H1 (cell line): ENCODE measurements at regions not wholly inside any gene's neighbourhood (a gene's known extent, or its start where the extent isn't known, plus 50 kb on each side); places are given as distances from the start of the nearest gene placed in this dataset.

Experiments used
- CTCF ChIA-PET: fragments of 300-600 bp; sonication (Branson Sonifier 250); formaldehyde crosslinking; loops from one replicate; lab custom pipeline; 2021; ENCODE audit not compliant: partially characterized antibody; lab: Charles Lee
- POLR2A ChIA-PET: fragments of 300-600 bp; sonication (Branson Sonifier 250); formaldehyde crosslinking; loops from one replicate; lab custom pipeline; 2021; ENCODE audit warnings: inconsistent platforms; ENCODE audit not compliant: partially characterized antibody; lab: Charles Lee
- DNase-seq, 2 experiments: peaks; one replicate each; pipeline versions ENCODE4 v3.0.0 to v3.0.0-alpha.2; 2010 to 2022; ENCODE audit warnings: low spot score in 2 of 2, low read depth in 1 of 2, mixed read lengths in 1 of 2
- FAIRE-seq: peaks from 2 replicates; lab custom pipeline; 2011; peaks lifted over from hg19 to GRCh38; lab: Jason Lieb, UNC
- H2AFZ ChIP-seq: 2 replicates; pipeline ENCODE4 v1.8.1; 2012; ENCODE audit warnings: low read length, inconsistent platforms
- H2AK5ac ChIP-seq: 2 replicates; pipeline ENCODE4 v1.6.1; 2013; ENCODE audit warnings: low read depth, low read length
- H2BK120ac ChIP-seq: replicated peaks from 2 replicates; pipeline ENCODE3; 2013; ENCODE audit warnings: low read depth, low read length, inconsistent platforms
- H2BK12ac ChIP-seq: 2 replicates; pipeline ENCODE4 v1.6.1; 2013; ENCODE audit warnings: low read depth, low read length
- H2BK15ac ChIP-seq: 2 replicates; pipeline ENCODE4 v1.6.1; 2013; ENCODE audit warnings: low read length
- H2BK20ac ChIP-seq: 2 replicates; pipeline ENCODE4 v1.6.1; 2013; ENCODE audit warnings: low read length
- H2BK5ac ChIP-seq: 2 replicates; pipeline ENCODE4 v1.6.1; 2013; ENCODE audit warnings: low read depth, low read length
- H3K14ac ChIP-seq: 2 replicates; pipeline ENCODE4 v1.6.1; 2013; ENCODE audit warnings: inconsistent platforms; ENCODE audit not compliant: insufficient read length
- H3K18ac ChIP-seq: 2 replicates; pipeline ENCODE4 v1.6.1; 2013; ENCODE audit warnings: low read length; ENCODE audit errors: extremely low read depth
- H3K23ac ChIP-seq: 2 replicates; pipeline ENCODE4 v1.6.1; 2013; ENCODE audit warnings: inconsistent platforms; ENCODE audit not compliant: insufficient read length
- H3K23me2 ChIP-seq: 2 replicates; pipeline ENCODE4 v1.6.1; 2013; ENCODE audit warnings: low read depth, low read length
- H3K27ac ChIP-seq: 2 replicates; pipeline ENCODE4 v1.6.1; 2011; ENCODE audit warnings: low read depth, low read length, inconsistent platforms
- H3K27me3 ChIP-seq, 4 experiments: replicated peaks in 1 of 4; 1 replicate in 1 of 4; 2 replicates in 3 of 4; pipeline versions ENCODE4 v1.6.1 to v1.8.1; 2011 to 2013; ENCODE audit warnings: low read length in 3 of 4, mild to moderate bottlenecking in 3 of 4, inconsistent platforms in 2 of 4, mixed read lengths in 2 of 4, moderate library complexity in 1 of 4; ENCODE audit not compliant: control insufficient read depth in 3 of 4, insufficient read depth in 3 of 4; ENCODE audit errors: extremely low read depth in 1 of 4
- H3K36me3 ChIP-seq, 4 experiments: 2 replicates each; pipeline versions ENCODE4 v1.6.1 to v1.8.1; 2011 to 2013; ENCODE audit warnings: mild to moderate bottlenecking in 4 of 4, low read length in 3 of 4, moderate library complexity in 2 of 4, control low read depth in 1 of 4, inconsistent platforms in 1 of 4; ENCODE audit not compliant: insufficient read depth in 4 of 4, control insufficient read depth in 2 of 4
- H3K4ac ChIP-seq: replicated peaks from 2 replicates; pipeline ENCODE3; 2013; ENCODE audit warnings: low read length, low read depth, mixed read lengths, inconsistent platforms; ENCODE audit not compliant: insufficient read length
- H3K4me1 ChIP-seq, 4 experiments: replicated peaks in 1 of 4; 1 replicate in 1 of 4; 2 replicates in 3 of 4; pipeline versions ENCODE4 v1.6.1 to v1.8.1; 2011 to 2013; ENCODE audit warnings: low read length in 3 of 4, inconsistent platforms in 2 of 4, mixed read lengths in 1 of 4; ENCODE audit not compliant: insufficient read depth in 4 of 4, control insufficient read depth in 3 of 4
- H3K4me2 ChIP-seq, 2 experiments: 2 replicates each; pipeline versions ENCODE4 v1.6.1 to v1.8.1; 2011 to 2013; ENCODE audit warnings: low read depth in 2 of 2, low read length in 2 of 2, control low read depth in 1 of 2, inconsistent platforms in 1 of 2, mild to moderate bottlenecking in 1 of 2; ENCODE audit not compliant: insufficient read depth in 1 of 2
- H3K4me3 ChIP-seq, 4 experiments: fragments of 200-600, 300-600 bp in 1 of 4; sonication (generic), shearing (Covaris generic), sonication (Bioruptor Twin) in 1 of 4; 2 replicates each; pipeline versions ENCODE4 v1.5.1 to v1.8.1; 2011 to 2016; ENCODE audit warnings: low read length in 4 of 4, low read depth in 3 of 4, control low read depth in 2 of 4, inconsistent platforms in 2 of 4, mild to moderate bottlenecking in 2 of 4, mixed read lengths in 1 of 4, moderate library complexity in 1 of 4; ENCODE audit not compliant: insufficient read depth in 2 of 4; ENCODE audit errors: extremely low read depth in 1 of 4
- H3K56ac ChIP-seq: replicated peaks from 2 replicates; pipeline ENCODE3; 2013; ENCODE audit warnings: low read depth, mild to moderate bottlenecking, mixed read lengths, low read length, inconsistent platforms; ENCODE audit not compliant: insufficient read length
- H3K79me1 ChIP-seq: 2 replicates; pipeline ENCODE4 v1.6.1; 2013; ENCODE audit warnings: low read depth, low read length, control low read depth
- H3K79me2 ChIP-seq, 2 experiments: 2 replicates each; pipeline versions ENCODE4 v1.6.1 to v1.8.1; 2012 to 2013; ENCODE audit warnings: low read length in 2 of 2, mild to moderate bottlenecking in 2 of 2, inconsistent platforms in 1 of 2; ENCODE audit not compliant: insufficient read depth in 2 of 2, control insufficient read depth in 1 of 2
- H3K9ac ChIP-seq, 4 experiments: replicated peaks in 1 of 4; 1 replicate in 1 of 4; 2 replicates in 3 of 4; pipeline versions ENCODE4 v1.6.1 to v1.8.1; 2011 to 2013; ENCODE audit warnings: low read depth in 3 of 4, low read length in 3 of 4, control low read depth in 2 of 4, mild to moderate bottlenecking in 2 of 4, moderate library complexity in 2 of 4, inconsistent platforms in 1 of 4; ENCODE audit errors: extremely low read depth in 1 of 4
- H3K9me3 ChIP-seq, 2 experiments: 2 replicates each; pipeline versions ENCODE4 v1.6.1 to v1.8.1; 2012 to 2013; ENCODE audit warnings: mild to moderate bottlenecking in 2 of 2, moderate library complexity in 2 of 2, control low read depth in 1 of 2, inconsistent platforms in 1 of 2, low read depth in 1 of 2, low read length in 1 of 2, mixed read lengths in 1 of 2; ENCODE audit not compliant: insufficient read depth in 2 of 2
- H4K20me1 ChIP-seq, 2 experiments: replicated peaks in 1 of 2; 2 replicates each; pipeline versions ENCODE3 to v1.8.1; 2011 to 2013; ENCODE audit warnings: inconsistent platforms in 2 of 2, low read length in 2 of 2, mild to moderate bottlenecking in 1 of 2; ENCODE audit not compliant: insufficient read depth in 2 of 2, control insufficient read depth in 1 of 2
- H4K5ac ChIP-seq: 2 replicates; pipeline ENCODE4 v1.6.1; 2013; ENCODE audit warnings: low read length, low read depth, mixed read lengths, inconsistent platforms; ENCODE audit not compliant: insufficient read length
- H4K8ac ChIP-seq: 2 replicates; pipeline ENCODE4 v1.8.0; 2013; ENCODE audit warnings: mild to moderate bottlenecking, moderate library complexity, low read length, inconsistent platforms; ENCODE audit not compliant: insufficient read depth; ENCODE audit errors: extremely low read depth
- H4K91ac ChIP-seq: replicated peaks from 2 replicates; pipeline ENCODE3; 2013; ENCODE audit warnings: low read length, mixed read lengths, inconsistent platforms; ENCODE audit not compliant: insufficient read length
- SUZ12 ChIP-seq: fragments of 200-600 bp; sonication (generic); IDR thresholded peaks from 2 replicates; pipeline ENCODE4 v1.6.1; 2012; ENCODE audit warnings: mild to moderate bottlenecking, inconsistent platforms, low read length, moderate library complexity, mixed read lengths
- USF2 ChIP-seq: IDR thresholded peaks from 2 replicates; pipeline ENCODE4 v1.6.1; 2011; ENCODE audit warnings: low read length, improper control_type of control experiment
- WGBS, 2 experiments: shearing (Covaris generic) in 1 of 2; methylation state at CpG; one replicate each; pipeline versions ENCODE4 v1.1.6 to v1.1.7; 2013 to 2015; ENCODE audit warnings: low lambda C conversion rate in 2 of 2, mixed read lengths in 2 of 2, inconsistent platforms in 1 of 2, low coverage in 1 of 2, missing lambda C conversion rate in 1 of 2; ENCODE audit not compliant: insufficient replicate concordance in 2 of 2, insufficient coverage in 1 of 2, insufficient read length in 1 of 2; ENCODE audit errors: extremely low coverage in 1 of 2, missing lambda C conversion rate in 1 of 2; 5-methylcytosine and 5-hydroxymethylcytosine counted together

DNA sequence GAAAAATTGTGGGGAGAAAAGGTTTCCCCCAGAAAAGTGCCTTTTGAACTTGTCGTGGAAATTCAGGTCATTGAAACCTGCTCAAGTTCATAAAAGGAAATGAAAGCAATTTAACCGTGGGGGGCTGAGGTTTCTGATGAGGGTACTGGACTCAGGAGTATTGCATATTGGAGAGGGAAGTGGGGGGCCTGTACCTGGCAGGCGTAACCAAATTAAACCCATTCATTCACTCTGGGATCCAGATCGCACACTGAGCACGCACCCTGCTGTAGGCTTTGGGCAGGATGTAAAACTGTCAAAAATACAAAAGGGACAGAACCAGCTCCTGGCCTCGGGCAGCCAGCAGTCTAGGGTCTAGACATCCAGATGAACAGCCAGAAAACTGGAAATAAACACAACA is 1517.4 kb downstream of the BRD1 start:
- H3K23me2 ChIP-seq, result no peaks in the 10 kb centered on the region; the same call in 1 of the 2 replicates
- H4K8ac ChIP-seq, result no peak overlapping the region
- H2BK5ac ChIP-seq, result no peak overlapping the region
- no peak overlapping the region for H2BK20ac ChIP-seq
- no peak for FAIRE-seq
- H2AK5ac ChIP-seq, result no peak overlapping the region
- H3K18ac ChIP-seq, result no peak overlapping the region
- no peak overlapping the region for H3K14ac ChIP-seq
- no peak overlapping the region for H3K4ac ChIP-seq
- TF ChIP-seq USF2 (no peak), SUZ12 (no peak)
- DNase-seq, result no peak
- no peak overlapping the region for H3K9ac ChIP-seq
- H3K79me1 ChIP-seq, result no peaks in the 10 kb centered on the region
- CTCF ChIA-PET, result interaction anchor here (1.1 kb wide), 1 partner anchor 180 kb away, joined by 3 read pairs; no protein-coding TSS in a partner anchor
- no peak overlapping the region for H4K91ac ChIP-seq
- H3K56ac ChIP-seq, result no peak overlapping the region
- H3K27ac ChIP-seq, result no peak overlapping the region
- H3K4me2 ChIP-seq, result no peak overlapping the region
- H3K79me2 ChIP-seq, result no peaks in the 10 kb centered on the region
- H2BK15ac ChIP-seq, result 0 out of 2 replicates have a peak overlapping the region, but pooled peaks have one; percentile 61
- H3K27me3 ChIP-seq, result no peaks in the 10 kb centered on the region
- H3K23ac ChIP-seq, result no peak overlapping the region
- H3K9me3 ChIP-seq, result no peaks in the 10 kb centered on the region; a peak in 1 of 4 replicates
- H4K20me1 ChIP-seq, result no peaks in the 10 kb centered on the region
- no peaks in the 10 kb centered on the region for H3K36me3 ChIP-seq
- POLR2A ChIA-PET, result no interaction called here
- no peak overlapping the region for H2AFZ ChIP-seq
- peaks cover 0 to 3% (median 0%) of the 10 kb centered on the region in 4 experiments; a peak in 2 of 7 replicates for H3K4me1 ChIP-seq
- H2BK12ac ChIP-seq, result no peak overlapping the region
- no peak overlapping the region for H2BK120ac ChIP-seq
- H3K4me3 ChIP-seq, result no peak overlapping the region
- no peak overlapping the region for H4K5ac ChIP-seq
- 87% methylated on average over 6 of the region's 6 CpGs; no CpG with 5 or more reads in 1 of the 2 experiments for WGBS, 2 experiments
